ENCODE measurements at regions not wholly inside any gene's neighbourhood (a gene's known extent, or its start where the extent isn't known, plus 50 kb on each side); places are given as distances from the start of the nearest gene placed in this dataset.
"Not testable (repeated sequence)": the region's sequence is repeated elsewhere in the genome, so short reads cannot be mapped to it uniquely, and the experiment has no call there.

DNA sequence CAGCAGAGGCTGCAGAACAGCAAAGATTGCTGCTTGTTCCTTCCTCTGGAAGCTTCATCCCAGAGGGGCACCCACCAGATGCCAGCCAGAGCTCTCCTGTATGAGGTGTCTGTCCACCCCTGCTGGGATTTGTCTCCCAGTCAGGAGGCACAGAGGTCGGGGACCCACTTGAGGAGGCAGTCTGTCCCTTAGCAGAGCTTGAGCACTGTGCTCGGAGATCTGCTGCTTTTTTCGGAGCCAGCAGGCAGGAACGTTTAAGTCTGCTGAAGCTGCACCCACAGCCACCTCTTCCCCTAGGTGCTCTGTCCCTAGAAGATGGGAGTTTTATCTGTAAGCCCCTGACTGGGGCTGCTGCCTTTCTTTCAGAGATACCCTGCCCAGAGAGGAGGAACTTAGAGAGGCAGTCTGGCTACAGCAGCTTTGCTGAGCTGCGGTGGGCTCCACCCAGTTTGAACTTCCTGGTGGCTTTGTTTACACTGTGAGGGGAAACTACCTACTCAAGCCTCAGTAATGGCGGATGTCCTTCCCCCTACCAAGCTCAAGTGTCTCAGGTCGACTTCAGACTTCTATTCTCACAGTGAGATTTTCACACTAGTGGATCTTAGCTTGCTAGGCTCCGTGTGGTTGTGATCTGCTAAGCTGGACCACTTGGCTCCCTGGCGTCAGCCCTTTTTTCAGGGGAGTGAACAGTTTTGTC lies 101.8 kb upstream of the GLRA1 start:
- not testable (repeated sequence) for DNase-seq

GRCh38 chr5:152016421-152016820 lies 91.8 kb upstream of the GLRA1 start:
- no peak for DNase-seq

- DNase-seq: no peak
Measured at GRCh38 chr5:152007653-152008335, 83.1 kb upstream of the GLRA1 start.

DNA sequence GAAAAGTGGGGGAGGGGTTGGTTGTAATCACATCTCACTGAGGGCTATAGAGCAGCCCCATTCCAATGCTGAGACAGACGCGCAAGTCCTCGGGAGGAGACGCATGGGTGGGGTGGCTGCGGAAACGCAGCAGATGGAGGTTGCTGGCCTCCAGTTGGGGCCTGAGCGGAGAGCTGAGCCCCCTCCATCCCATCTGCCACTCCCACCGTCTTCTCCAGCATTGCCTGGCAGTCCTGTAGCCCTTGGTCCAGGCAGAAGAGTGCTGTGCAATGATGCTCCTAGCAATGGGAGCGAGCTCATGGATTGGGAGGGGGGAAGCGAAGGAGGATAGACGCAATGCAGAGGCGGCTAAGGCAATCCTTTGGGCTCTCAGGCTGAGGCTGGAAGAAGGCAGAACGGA lies 79.4 kb upstream of the GLRA1 start:
- DNase-seq: no peak

Measured in suppressor macrophage treated with lipopolysaccharide for 4 hours (primary cell).